ENCODE measurements at regions not wholly inside any gene's neighbourhood (a gene's known extent, or its start where the extent isn't known, plus 50 kb on each side); places are given as distances from the start of the nearest gene placed in this dataset.

GRCh38 chr13:65479692-65480091 lies 1750.4 kb downstream of the PCDH9 start (continued):
- TF ChIP-seq REST (IDR thresholded peaks at IDR 0.05), result no peak
- TF ChIP-seq SP1 (IDR thresholded peaks at IDR 0.05), result no peak
- TF ChIP-seq NR2F2 (IDR thresholded peaks at IDR 0.05), result no peak
- TF ChIP-seq ATF3 (IDR thresholded peaks at IDR 0.05), result no peak
- TF ChIP-seq TAF1 (conservative IDR thresholded peaks at IDR 0.05), result no peak

GRCh38 chr13:65473196-65473595 lies 1756.9 kb downstream of the PCDH9 start:
- H3K9ac ChIP-seq (ENCODE audit: low read depth in 1 of 2, low read length in 2 of 2), result no peak overlapping the region
- no peaks in the 10 kb centered on the region for H3K27me3 ChIP-seq (ENCODE audit: control insufficient read depth in 4 of 4, insufficient read depth in 4 of 4, low read length in 3 of 4)
- DNase-seq (ENCODE audit: low spot score), result no peak
- H3K4me3 ChIP-seq (ENCODE audit: low read depth in 1 of 3, low read length in 3 of 3), result no peak overlapping the region
- TF ChIP-seq ATF3 (IDR thresholded peaks at IDR 0.05), result no peak
- no peak for TF ChIP-seq RAD21 (IDR thresholded peaks at IDR 0.05)
- no peak for TF ChIP-seq REST (IDR thresholded peaks at IDR 0.05)
- TF ChIP-seq MAX (IDR thresholded peaks at IDR 0.05), result no peak
- TF ChIP-seq EGR1 (IDR thresholded peaks at IDR 0.05; ENCODE audit: low read depth in 2 of 2), result no peak
- TF ChIP-seq YY1 (IDR thresholded peaks at IDR 0.05), result no peak
- no peak for TF ChIP-seq SP1 (IDR thresholded peaks at IDR 0.05)
- no peaks in the 10 kb centered on the region for H3K9me3 ChIP-seq (ENCODE audit: control insufficient read depth in 4 of 4, low read length in 3 of 4)
- H3K36me3 ChIP-seq (ENCODE audit: control insufficient read depth in 4 of 4, insufficient read depth in 3 of 4, low read depth in 1 of 4, low read length in 3 of 4), result no peaks in the 10 kb centered on the region
- H3K27ac ChIP-seq (ENCODE audit: low read depth in 1 of 2, low read length in 2 of 2), result no peak overlapping the region
- 92% methylated on average over 1 of the region's 1 CpG for WGBS
- H3K4me1 ChIP-seq (ENCODE audit: control insufficient read depth in 4 of 4, insufficient read depth in 4 of 4, low read length in 3 of 4), result no peaks in the 10 kb centered on the region

GRCh38 chr13:65472336-65472735 lies 1757.8 kb downstream of the PCDH9 start:
- Histone ChIP-seq H3K4me3 (ENCODE audit: low read depth in 1 of 3, low read length in 3 of 3) (no peak overlapping the region), H3K9me3 (ENCODE audit: control insufficient read depth in 4 of 4, low read length in 3 of 4) (no peaks in the 10 kb centered on the region), H3K27me3 (ENCODE audit: control insufficient read depth in 4 of 4, insufficient read depth in 4 of 4, low read length in 3 of 4) (no peaks in the 10 kb centered on the region), H3K4me1 (ENCODE audit: control insufficient read depth in 4 of 4, insufficient read depth in 4 of 4, low read length in 3 of 4) (no peaks in the 10 kb centered on the region), H3K36me3 (ENCODE audit: control insufficient read depth in 4 of 4, insufficient read depth in 3 of 4, low read depth in 1 of 4, low read length in 3 of 4) (no peaks in the 10 kb centered on the region), H3K9ac (ENCODE audit: low read depth in 1 of 2, low read length in 2 of 2) (no peak overlapping the region), H3K27ac (ENCODE audit: low read depth in 1 of 2, low read length in 2 of 2) (no peak overlapping the region)
- 53% methylated on average over 2 of the region's 2 CpGs for WGBS
- DNase-seq (ENCODE audit: low spot score), result no peak
- TF ChIP-seq CTCF (IDR thresholded peaks at IDR 0.05; ENCODE audit: low read depth, low read length, missing input control) (no peak), MAX (IDR thresholded peaks at IDR 0.05) (no peak), SP1 (IDR thresholded peaks at IDR 0.05) (no peak), GABPA (IDR thresholded peaks at IDR 0.05 in 1 of 2, conservative IDR thresholded peaks at IDR 0.05 in 1 of 2) (no peak), EGR1 (IDR thresholded peaks at IDR 0.05; ENCODE audit: low read depth in 2 of 2) (no peak), RXRA (IDR thresholded peaks at IDR 0.05) (no peak), HNF4A (conservative IDR thresholded peaks at IDR 0.05) (no peak), TAF1 (conservative IDR thresholded peaks at IDR 0.05) (no peak), FOXA1 (IDR thresholded peaks at IDR 0.05) (no peak), FOXA2 (IDR thresholded peaks at IDR 0.05) (no peak), NR2F2 (IDR thresholded peaks at IDR 0.05) (no peak), YY1 (IDR thresholded peaks at IDR 0.05) (no peak), REST (IDR thresholded peaks at IDR 0.05) (no peak), RAD21 (IDR thresholded peaks at IDR 0.05) (no peak), JUND (IDR thresholded peaks at IDR 0.05) (no peak)

Measured in liver (tissue), 8 donors.